ENCODE measurements at regions not wholly inside any gene's neighbourhood (a gene's known extent, or its start where the extent isn't known, plus 50 kb on each side); places are given as distances from the start of the nearest gene placed in this dataset.

DNA sequence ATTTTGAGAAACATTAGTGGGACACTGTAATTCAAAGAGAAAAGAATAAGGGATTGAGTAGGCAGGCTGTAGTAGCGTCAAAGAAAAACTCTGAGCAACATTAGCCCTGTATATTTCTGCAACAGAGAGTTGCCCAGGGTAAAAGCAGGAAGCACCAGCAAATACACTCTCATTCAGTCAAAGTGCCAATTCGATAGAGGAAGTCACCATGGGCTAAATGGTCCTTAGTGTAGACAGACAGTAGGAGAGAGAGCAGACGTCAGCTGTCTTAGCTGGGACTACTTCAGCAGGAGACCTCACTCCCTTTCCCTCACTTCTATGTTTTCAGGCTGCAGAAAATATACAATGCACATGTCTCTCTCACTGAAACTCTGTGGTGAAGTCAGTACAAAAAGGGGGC, 2073.8 kb upstream of the TENM3 start:
- DNase-seq, result no peak

- no peak for DNase-seq
These were observed 2073.2 kb upstream of the TENM3 start for GRCh38 chr4:180169966-180170365.

DNA sequence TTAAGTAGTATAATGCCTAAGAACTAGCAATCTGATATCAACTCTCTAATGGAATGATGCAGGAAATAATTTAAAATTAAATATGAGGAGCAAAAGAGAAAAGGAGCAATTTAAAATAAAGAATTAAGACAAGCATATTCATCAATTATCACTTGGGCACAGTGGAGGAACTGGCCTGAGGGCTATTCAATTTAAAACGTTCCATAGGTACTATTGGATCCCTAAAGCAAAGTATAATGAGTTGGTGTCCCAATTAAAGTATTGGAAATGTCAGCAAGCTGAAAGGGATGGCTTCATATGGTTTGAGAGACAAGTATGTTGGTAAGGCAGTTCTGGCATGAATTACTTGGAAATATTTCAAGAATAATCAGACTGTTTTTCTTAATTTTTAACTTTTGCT, 2064.1 kb upstream of the TENM3 start:
- DNase-seq, result no peak

DNA sequence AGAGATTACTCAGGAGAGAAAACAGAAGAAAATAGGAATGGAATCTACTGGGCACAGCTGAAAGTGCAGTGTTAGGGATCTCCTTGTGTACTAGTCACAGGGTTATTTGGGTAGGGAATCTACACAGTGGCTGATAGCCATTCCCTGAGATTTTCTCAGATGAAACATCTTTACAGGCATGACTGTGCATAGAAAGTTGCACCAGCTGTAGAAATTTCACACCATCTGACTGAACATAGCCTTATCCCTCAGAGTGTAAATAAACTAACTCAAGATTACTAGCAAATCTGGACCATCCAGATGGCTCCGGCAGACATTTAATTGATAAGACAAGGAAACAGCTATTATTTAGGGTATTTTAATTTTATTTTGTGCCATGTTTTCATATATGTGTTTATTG, 2053.5 kb upstream of the TENM3 start:
- peak; percentile 0 for DNase-seq

DNA sequence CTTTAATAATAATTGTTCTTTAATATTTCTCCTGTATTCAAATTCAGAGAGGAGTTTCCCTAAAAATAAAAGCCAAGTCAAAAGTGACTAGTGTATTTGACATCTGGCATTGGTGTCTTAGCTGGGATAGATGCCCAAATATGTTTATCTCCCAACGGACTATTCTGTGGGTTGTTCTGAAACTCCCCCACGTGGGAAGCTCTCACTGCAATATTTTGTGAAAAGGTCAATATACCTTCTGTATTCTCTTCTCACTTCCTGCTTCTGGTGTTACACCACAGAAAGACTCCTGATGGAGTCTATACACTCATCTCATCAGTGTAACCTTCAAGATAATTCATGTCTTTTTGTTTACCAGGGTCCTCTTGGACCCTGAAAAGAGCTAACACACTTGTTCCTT, 2052.8 kb upstream of the TENM3 start:
- peak; percentile 3 for DNase-seq

- no peak for DNase-seq
These were observed 2045.7 kb upstream of the TENM3 start for GRCh38 chr4:180197471-180197870.

- DNase-seq, result no peak
These were observed 2039.9 kb upstream of the TENM3 start for GRCh38 chr4:180203349-180203748.

GRCh38 chr4:180205276-180205675, 2037.9 kb upstream of the TENM3 start:
- no peak for DNase-seq

- no peak for DNase-seq
These were observed 2035.3 kb upstream of the TENM3 start for GRCh38 chr4:180207921-180208320.

DNA sequence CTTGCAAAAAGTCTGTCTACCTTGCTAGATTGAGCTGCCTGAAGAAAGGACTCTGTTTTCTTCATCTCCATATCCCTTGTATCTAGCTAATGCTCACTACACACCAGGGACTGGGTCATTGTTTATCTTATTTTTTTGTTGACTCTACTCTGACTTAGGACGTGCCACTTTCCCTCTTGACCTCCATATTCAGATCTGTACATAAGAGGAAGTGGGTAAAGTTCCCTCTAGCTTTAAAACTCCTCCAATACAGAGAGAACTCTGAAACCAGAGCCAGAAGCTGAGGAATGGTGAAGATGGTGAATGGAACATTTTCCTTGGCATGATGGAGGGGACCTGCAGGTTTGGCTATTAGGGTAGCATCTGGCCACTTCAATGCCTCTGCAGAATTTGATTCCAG, 2026.1 kb upstream of the TENM3 start:
- no peak for DNase-seq

DNA sequence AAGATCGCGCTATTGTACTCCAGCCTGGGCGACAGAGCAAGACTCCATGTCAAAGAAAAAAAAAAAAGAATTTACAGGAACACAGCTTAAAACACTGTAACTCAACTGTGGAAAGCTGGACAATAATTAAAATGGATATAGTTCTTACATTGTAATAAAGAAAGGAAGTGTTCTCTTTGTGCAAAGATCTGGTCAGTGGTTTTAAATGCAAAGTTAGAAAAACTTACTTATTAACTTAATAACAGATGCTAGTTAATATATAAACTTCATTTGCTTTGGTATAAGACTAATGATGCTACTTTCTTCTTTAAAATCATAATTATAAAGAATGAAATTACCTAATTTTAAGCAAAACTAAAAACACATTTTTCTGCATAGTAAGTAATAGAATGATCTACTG, 2024.1 kb upstream of the TENM3 start:
- no peak for DNase-seq

DNA sequence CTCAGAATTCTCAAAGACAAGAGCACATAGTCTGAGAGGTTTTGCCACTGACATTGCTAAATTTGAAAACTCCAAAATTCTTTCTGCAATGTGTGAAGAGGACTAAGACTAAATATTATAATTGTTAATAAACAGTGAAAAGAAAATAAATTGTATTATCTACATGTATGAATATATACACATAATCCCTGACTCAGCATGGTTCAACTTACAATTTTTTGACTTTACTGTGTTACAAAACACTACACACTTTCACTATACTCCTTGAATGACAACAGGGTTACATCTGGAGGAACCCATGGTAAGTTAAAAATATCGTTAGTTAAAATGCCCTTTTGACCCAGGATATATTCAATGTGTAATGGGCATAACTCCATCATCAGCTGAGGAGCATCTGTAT, 2017.2 kb upstream of the TENM3 start:
- no peak for DNase-seq

DNA sequence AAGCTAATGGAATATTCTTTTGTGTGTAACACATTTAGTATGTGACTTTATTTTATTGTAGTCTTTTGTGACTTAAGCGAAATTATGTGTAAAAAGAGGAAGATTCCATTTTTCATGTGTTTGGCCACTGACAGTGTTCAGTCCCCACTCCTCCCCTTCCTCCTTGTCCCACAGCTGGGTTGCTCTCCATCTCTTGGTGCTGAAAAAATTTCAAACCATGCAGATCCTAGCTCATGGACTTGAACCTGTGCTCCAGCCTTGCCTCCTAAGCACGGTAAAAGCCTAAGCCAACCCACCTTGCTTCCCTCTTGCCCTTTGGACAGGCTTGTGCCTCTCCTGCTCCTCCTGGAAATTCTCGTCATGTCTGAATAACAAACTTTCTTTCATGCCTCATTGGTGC, 2008.5 kb upstream of the TENM3 start:
- DNase-seq, result no peak

DNA sequence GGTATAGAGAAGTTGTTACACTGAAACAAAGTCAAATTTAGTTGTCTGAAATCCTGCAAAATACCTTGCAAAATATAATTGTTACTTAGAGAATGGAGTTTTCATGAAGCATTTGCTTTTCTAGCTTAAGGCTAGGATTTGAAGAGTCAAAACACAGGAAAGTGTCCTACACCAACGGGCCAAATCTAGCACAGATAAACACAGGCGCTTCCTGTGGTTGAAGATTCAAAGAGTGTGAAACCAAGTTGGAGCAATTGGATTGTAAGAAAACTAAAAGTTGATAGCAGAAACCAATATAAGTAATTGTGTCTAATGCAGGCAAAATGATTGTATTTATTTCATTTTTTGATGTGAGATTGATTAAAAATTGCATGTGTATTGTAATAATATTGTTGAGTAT, 2002.5 kb upstream of the TENM3 start:
- DNase-seq, result no peak

DNA sequence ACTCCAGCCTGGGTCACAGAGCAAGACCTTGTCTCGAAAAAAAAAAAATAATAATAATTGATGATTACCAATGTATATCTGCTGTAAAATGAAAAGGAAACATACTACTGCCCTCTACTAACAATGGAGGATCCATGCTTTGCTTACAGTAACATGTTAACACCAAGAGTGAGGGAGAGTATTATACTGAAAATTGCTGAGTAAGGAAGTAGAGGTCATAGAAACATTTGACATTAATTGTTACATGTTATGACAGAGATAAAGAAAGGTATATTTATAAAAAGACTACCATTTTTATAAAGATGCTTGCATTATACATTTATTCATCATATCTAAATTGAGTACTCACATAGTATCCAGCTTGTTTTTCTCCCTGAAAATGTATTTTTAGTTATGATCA, 1989.8 kb upstream of the TENM3 start:
- no peak for DNase-seq

DNA sequence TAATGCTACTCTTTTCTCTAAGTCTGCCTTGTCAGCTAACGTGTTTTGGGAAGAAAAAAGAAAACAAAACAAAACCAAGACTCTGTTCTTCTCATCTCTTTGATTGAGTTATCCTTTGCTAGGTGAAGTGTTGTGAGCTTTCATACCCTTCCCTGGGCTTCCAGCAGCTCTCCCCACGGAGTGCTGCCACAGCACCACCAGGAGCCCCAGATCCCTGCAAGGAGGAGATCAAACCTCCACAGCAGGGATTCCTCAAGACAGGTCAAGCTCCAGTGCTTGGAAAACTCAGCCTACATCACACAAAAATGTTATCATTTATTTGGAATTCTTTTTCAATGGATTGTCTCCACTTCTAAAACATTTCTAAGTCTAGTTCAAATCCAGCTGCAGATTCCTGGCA, 1981.9 kb upstream of the TENM3 start:
- DNase-seq, result no peak

- DNase-seq, result no peak
These were observed 1963.1 kb upstream of the TENM3 start for GRCh38 chr4:180280076-180280475.

GRCh38 chr4:180280726-180281297, 1962.4 kb upstream of the TENM3 start:
- DNase-seq, result no peak

GRCh38 chr4:180281724-180282123, 1961.5 kb upstream of the TENM3 start:
- DNase-seq, result no peak

DNA sequence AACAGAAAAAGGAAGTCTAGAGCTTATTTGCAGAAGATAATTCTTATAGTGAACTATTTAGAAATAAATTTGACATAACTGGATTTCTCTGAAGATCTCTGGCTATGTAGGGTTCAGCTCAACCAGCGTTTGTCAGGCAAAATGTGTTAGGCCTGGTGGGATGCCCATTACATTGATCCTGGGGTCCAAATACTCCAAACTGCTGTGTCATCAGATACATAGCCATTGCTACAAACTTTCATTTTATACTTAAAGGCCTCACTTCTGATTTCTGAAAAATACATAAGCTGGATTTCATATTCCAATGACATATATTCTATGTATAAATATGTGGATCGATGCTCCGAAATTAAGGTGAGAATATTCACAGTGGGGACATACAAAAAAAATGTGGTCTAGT, 1958.9 kb upstream of the TENM3 start:
- DNase-seq, result no peak

DNA sequence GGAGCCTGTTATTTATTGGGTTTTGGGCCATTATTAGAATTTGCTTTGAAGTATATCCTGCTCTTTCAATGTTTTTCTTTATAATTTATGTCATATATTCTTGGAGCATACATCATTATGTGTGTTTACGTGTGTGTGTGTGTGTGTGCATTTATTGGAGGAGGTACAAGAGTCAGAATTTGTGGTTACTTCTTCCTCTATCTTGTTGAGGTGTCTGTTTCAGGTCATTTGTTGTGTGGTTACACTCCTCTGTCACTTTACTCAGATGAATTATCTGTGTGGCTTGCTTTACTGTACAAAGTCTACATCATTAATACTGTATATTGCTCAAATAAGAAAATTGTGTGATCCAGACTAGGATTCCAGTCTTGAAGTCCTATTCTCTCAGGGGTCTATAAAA, 1957.4 kb upstream of the TENM3 start:
- DNase-seq, result no peak

DNA sequence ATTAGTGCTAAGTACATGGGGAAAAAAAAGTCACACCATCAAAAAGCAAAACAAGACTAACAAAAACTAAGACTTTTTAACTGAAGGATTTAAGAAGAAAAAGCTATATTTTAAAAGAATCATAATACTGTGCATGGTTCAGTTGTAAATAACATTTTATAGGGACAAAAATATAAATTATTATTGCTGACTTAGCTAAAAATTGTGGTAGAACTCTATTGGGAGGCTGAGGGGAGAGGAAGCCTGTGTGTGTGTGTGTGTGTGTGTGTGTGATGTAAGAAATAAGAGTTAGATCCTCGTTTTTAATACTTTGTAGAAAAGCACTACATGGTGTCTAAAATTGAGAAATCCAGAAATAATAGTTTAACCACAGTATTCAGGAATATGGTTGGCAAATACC, 1950.9 kb upstream of the TENM3 start:
- DNase-seq, result no peak

GRCh38 chr4:180296036-180296599, 1947.1 kb upstream of the TENM3 start:
- DNase-seq, result no peak

DNA sequence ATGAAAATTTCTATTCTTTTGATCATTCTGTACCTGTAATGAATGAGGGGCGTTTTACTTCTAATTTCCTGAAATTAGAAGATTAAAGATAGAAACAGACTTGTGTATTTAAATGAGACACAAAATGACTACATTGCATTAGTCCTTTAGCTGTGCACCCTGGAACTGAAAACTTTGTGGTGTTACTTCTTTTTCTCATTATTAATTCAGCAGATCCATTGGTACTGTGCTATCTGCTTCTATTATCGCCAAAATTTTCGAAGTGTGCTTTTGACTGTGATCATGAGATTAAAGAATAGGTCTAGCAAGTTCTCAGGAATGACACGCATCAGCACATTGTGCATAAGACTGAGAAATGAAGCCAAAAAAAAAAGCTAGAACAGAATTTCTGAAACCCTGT, 1938.9 kb upstream of the TENM3 start:
- DNase-seq, result no peak

GRCh38 chr4:180310616-180311015, 1932.6 kb upstream of the TENM3 start:
- DNase-seq, result no peak
